A549 (cell line): ENCODE measurements at regions not wholly inside any gene's neighbourhood (a gene's known extent, or its start where the extent isn't known, plus 50 kb on each side); places are given as distances from the start of the nearest gene placed in this dataset.

Source experiments
- ATAC-seq, 2 experiments: fragments of 200-7000 bp in 1 of 2; fragments of >200 bp in 1 of 2; cut with Nextera tagmentation in 1 of 2; cut with Tn5 transposase in 1 of 2; 3 replicates each; pipeline versions ENCODE4 v1.8.0 to v1.9.1; 2018 to 2020; ENCODE audit warnings: mild to moderate bottlenecking in 1 of 2, moderate library complexity in 1 of 2
- CTCF ChIA-PET: fragments of 300-600 bp; sonication (Branson Sonifier 250); formaldehyde crosslinking; extraction: SDS; loops from one replicate; lab custom pipeline; 2021; ENCODE audit warnings: antibody characterized with exemption, inconsistent platforms; lab: Yijun Ruan, JAX
- POLR2A ChIA-PET: fragments of 350-600 bp; formaldehyde crosslinking; extraction: SDS; loops from one replicate; lab custom pipeline; 2021; ENCODE audit warnings: antibody characterized with exemption, inconsistent platforms; lab: Yijun Ruan, JAX
- DNase-seq, 2 experiments: peaks; one replicate each; pipeline versions ENCODE4 v3.0.0 to v3.0.0-alpha.2; 2011 to 2016; ENCODE audit warnings: low read depth in 1 of 2, low spot score in 1 of 2
- FAIRE-seq: peaks from 2 replicates; lab custom pipeline; 2011; peaks lifted over from hg19 to GRCh38; lab: Jason Lieb, UNC
- H3K27ac ChIP-seq, 2 experiments: fragments of >200 bp; sonication (Bioruptor Twin); formaldehyde crosslinking; 3 replicates each; pipeline ENCODE4 v1.5.1; 2016 to 2017
- H3K4me1 ChIP-seq: fragments of >200 bp; sonication (Bioruptor Twin); formaldehyde crosslinking; 3 replicates; pipeline ENCODE4 v1.6.1; 2016
- H3K4me2 ChIP-seq: fragments of >200 bp; sonication (Bioruptor Twin); formaldehyde crosslinking; 3 replicates; pipeline ENCODE4 v1.6.1; 2016
- H3K4me3 ChIP-seq: fragments of >200 bp; sonication (Bioruptor Twin); formaldehyde crosslinking; 3 replicates; pipeline ENCODE4 v1.5.1; 2016
- H3K9me3 ChIP-seq: fragments of >200 bp; sonication (Bioruptor Twin); formaldehyde crosslinking; 3 replicates; pipeline ENCODE4 v1.6.1; 2016
- BCL3 ChIP-seq: fragments of >200 bp; sonication (Bioruptor Twin); formaldehyde crosslinking; IDR thresholded peaks from 3 replicates; pipeline ENCODE4 v1.6.1; 2016
- BHLHE40 ChIP-seq: IDR thresholded peaks from 2 replicates; pipeline ENCODE4 v1.6.1; 2012; ENCODE audit warnings: low read depth, low read length, inconsistent platforms
- CBX8 ChIP-seq: fragments of 200-600 bp; sonication (generic); IDR thresholded peaks from 2 replicates; pipeline ENCODE4 v1.6.1; 2016
- CEBPB ChIP-seq, 2 experiments: fragments of >200 bp in 1 of 2; sonication (Bioruptor Twin) in 1 of 2; formaldehyde crosslinking in 1 of 2; IDR thresholded peaks; 2 replicates each; pipeline ENCODE4 v1.6.1; 2012 to 2016
- HOXB13 ChIP-seq: fragments of 250-450 bp; sonication (Bioruptor Pico); IDR thresholded peaks from 2 replicates; pipeline ENCODE4 v1.5.0; 2020; ENCODE audit warnings: low read depth, mild to moderate bottlenecking, moderate library complexity
- KDM1A ChIP-seq: fragments of 200-600 bp; sonication (generic); IDR thresholded peaks from 2 replicates; pipeline ENCODE4 v1.6.1; 2016; ENCODE audit warnings: low read depth, mild to moderate bottlenecking
- KDM5A ChIP-seq: fragments of 200-600 bp; sonication (generic); IDR thresholded peaks from 2 replicates; pipeline ENCODE4 v1.6.1; 2016; ENCODE audit warnings: antibody characterized with exemption, mild to moderate bottlenecking
- MAX ChIP-seq: IDR thresholded peaks from 2 replicates; pipeline ENCODE4 v1.6.1; 2012
- MAZ ChIP-seq: fragments of 150-350 bp; IDR thresholded peaks from 2 replicates; pipeline ENCODE4 v1.6.1; 2014; ENCODE audit warnings: antibody characterized with exemption, low read depth, low read length, borderline replicate concordance
- NFE2L2 ChIP-seq: fragments of 150-350 bp; conservative IDR thresholded peaks from 2 replicates; pipeline ENCODE4 v1.6.1; 2014; ENCODE audit warnings: low read length
- NPAS2 ChIP-seq: fragments of 250-450 bp; sonication (Bioruptor Pico); IDR thresholded peaks from 2 replicates; pipeline ENCODE4 v1.8.0; 2022; ENCODE audit warnings: mild to moderate bottlenecking, moderate library complexity, borderline replicate concordance
- NR3C1 ChIP-seq: fragments of >200 bp; sonication (Bioruptor Twin); formaldehyde crosslinking; IDR thresholded peaks from 3 replicates; pipeline ENCODE4 v1.6.1; 2017
- PBX3 ChIP-seq: IDR thresholded peaks from 2 replicates; pipeline ENCODE4 v1.6.1; 2012
- POLR2A ChIP-seq: IDR thresholded peaks from 2 replicates; pipeline ENCODE4 v1.6.1; 2012; ENCODE audit warnings: mild to moderate bottlenecking, low read length
- POLR2AphosphoS2 ChIP-seq: conservative IDR thresholded peaks from 2 replicates; pipeline ENCODE4 v1.6.1; 2012; ENCODE audit warnings: low read length, improper control_type of control experiment, inconsistent platforms
- RARB ChIP-seq: fragments of 250-450 bp; sonication (Bioruptor Pico); IDR thresholded peaks from 2 replicates; pipeline ENCODE4 v1.8.0; 2021; ENCODE audit warnings: mild to moderate bottlenecking, moderate library complexity
- REST ChIP-seq: fragments of 200-600 bp; sonication (generic); IDR thresholded peaks from 2 replicates; pipeline ENCODE4 v1.6.1; 2016; ENCODE audit warnings: antibody characterized with exemption, mild to moderate bottlenecking, moderate library complexity
- RNF2 ChIP-seq: fragments of 200-600 bp; sonication (generic); IDR thresholded peaks from 2 replicates; pipeline ENCODE4 v1.6.1; 2016; ENCODE audit warnings: low read depth, mild to moderate bottlenecking, antibody characterized with exemption, moderate library complexity, borderline replicate concordance
- ZFP36 ChIP-seq: fragments of 450-650 bp; IDR thresholded peaks from 2 replicates; pipeline ENCODE4 v1.6.1; 2014; ENCODE audit warnings: borderline replicate concordance; ENCODE audit not compliant: partially characterized antibody
- ZNF302 ChIP-seq: fragments of 250-450 bp; sonication (Bioruptor Pico); IDR thresholded peaks from 2 replicates; pipeline ENCODE4 v1.9.0; 2021; ENCODE audit warnings: inconsistent platforms, mild to moderate bottlenecking, moderate library complexity
- WGBS: methylation state at CpG from one replicate; pipeline ENCODE4 v1.1.6; 2017; ENCODE audit errors: missing lambda C conversion rate; 5-methylcytosine and 5-hydroxymethylcytosine counted together
- TF ChIP-seq, protein P1 (sequence below): fragments of >200 bp; sonication (Bioruptor Twin); formaldehyde crosslinking; IDR thresholded peaks from 3 replicates; pipeline ENCODE4 v1.5.1; 2016

DNA sequence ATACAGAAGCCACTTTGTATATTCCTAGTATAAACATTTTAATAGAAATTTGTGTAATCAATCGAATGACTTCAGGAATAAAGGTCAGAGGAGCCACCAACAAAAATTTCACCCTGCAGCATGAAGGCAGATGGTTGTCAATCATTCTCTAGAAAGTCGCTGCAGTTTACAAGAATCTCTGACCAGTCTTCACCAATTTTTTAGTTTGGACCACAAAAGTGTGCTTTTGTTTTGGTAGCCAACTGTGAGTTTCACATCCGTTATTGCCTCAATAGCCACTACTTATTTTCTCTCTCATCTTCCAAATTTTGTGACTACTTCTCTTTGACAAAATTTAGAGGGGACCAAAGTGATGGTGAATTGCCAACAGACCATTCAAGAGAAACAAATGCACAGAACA lies 1155.6 kb downstream of the AMY1C start:
- no peak for ATAC-seq
- H3K4me1 ChIP-seq = no peaks in the 10 kb centered on the region
- FAIRE-seq = no peak
- no peak for TF ChIP-seq MAX
- no peak overlapping the region for H3K4me3 ChIP-seq
- no peaks in the 10 kb centered on the region for H3K9me3 ChIP-seq
- POLR2A ChIA-PET = no interaction called here
- CTCF ChIA-PET = no interaction called here
- no peak overlapping the region for H3K27ac ChIP-seq
- no peak overlapping the region for H3K4me2 ChIP-seq
- WGBS = 1% methylated on average over 3 of the region's 3 CpGs
- DNase-seq = no peak

- ChIA-PET CTCF (no interaction called here), POLR2A (no interaction called here)
- Histone ChIP-seq H3K9me3 (no peaks in the 10 kb centered on the region), H3K4me3 (no peak overlapping the region), H3K4me2 (no peak overlapping the region), H3K4me1 (no peaks in the 10 kb centered on the region), H3K27ac (no peak overlapping the region)
- ATAC-seq = no peak
- WGBS = 2% methylated on average over 2 of the region's 2 CpGs
- no peak for FAIRE-seq
- no peak for TF ChIP-seq NPAS2 (CRISPR knock-in tag)
- DNase-seq = no peak
Measured at GRCh38 chr1:104906141-104906540, 1156.4 kb downstream of the AMY1C start.

- no peak for FAIRE-seq
- no peak for ATAC-seq
- WGBS = 15% methylated on average over 1 of the region's 1 CpG
Measured at GRCh38 chr1:104919188-104919587, 1169.5 kb downstream of the AMY1C start.

More at GRCh38 chr1:104919188-104919587, 1169.5 kb downstream of the AMY1C start:
- ChIA-PET POLR2A (no interaction called here), CTCF (no interaction called here)
- H3K4me1 ChIP-seq = no peaks in the 10 kb centered on the region
- H3K27ac ChIP-seq = no peak overlapping the region
- H3K4me3 ChIP-seq = no peak overlapping the region
- no peak for DNase-seq
- no peak for TF ChIP-seq RARB (CRISPR knock-in tag)
- TF ChIP-seq NFE2L2 = no peak
- TF ChIP-seq MAZ = no peak
- no peak for TF ChIP-seq POLR2A
- TF ChIP-seq KDM1A = no peak
- TF ChIP-seq, protein P1, sequence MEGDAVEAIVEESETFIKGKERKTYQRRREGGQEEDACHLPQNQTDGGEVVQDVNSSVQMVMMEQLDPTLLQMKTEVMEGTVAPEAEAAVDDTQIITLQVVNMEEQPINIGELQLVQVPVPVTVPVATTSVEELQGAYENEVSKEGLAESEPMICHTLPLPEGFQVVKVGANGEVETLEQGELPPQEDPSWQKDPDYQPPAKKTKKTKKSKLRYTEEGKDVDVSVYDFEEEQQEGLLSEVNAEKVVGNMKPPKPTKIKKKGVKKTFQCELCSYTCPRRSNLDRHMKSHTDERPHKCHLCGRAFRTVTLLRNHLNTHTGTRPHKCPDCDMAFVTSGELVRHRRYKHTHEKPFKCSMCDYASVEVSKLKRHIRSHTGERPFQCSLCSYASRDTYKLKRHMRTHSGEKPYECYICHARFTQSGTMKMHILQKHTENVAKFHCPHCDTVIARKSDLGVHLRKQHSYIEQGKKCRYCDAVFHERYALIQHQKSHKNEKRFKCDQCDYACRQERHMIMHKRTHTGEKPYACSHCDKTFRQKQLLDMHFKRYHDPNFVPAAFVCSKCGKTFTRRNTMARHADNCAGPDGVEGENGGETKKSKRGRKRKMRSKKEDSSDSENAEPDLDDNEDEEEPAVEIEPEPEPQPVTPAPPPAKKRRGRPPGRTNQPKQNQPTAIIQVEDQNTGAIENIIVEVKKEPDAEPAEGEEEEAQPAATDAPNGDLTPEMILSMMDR = no peak
- no peak for TF ChIP-seq CBX8
- TF ChIP-seq BCL3 = no peak
- TF ChIP-seq PBX3 = no peak
- TF ChIP-seq CEBPB (IDR thresholded peaks at IDR 0.05) = no peak
- TF ChIP-seq NR3C1 = no peak
- no peak for TF ChIP-seq RNF2
- no peak for TF ChIP-seq HOXB13
- TF ChIP-seq MAX = no peak
- TF ChIP-seq BHLHE40 = no peak
- TF ChIP-seq REST = no peak
- no peak for TF ChIP-seq POLR2AphosphoS2
- no peak for TF ChIP-seq KDM5A
- no peak for TF ChIP-seq ZFP36
- no peak for TF ChIP-seq ZNF302 (CRISPR knock-in tag)
- TF ChIP-seq, all 56 proteins: peak for 0
- no peaks in the 10 kb centered on the region for H3K9me3 ChIP-seq
- H3K4me2 ChIP-seq = no peak overlapping the region
